Cardiac septum (tissue), 1 donor: ENCODE measurements at regions not wholly inside any gene's neighbourhood (a gene's known extent, or its start where the extent isn't known, plus 50 kb on each side); places are given as distances from the start of the nearest gene placed in this dataset.
"Not testable (repeated sequence)": the region's sequence is repeated elsewhere in the genome, so short reads cannot be mapped to it uniquely, and the experiment has no call there.

Experiments used
- DNase-seq: peaks from one replicate; pipeline ENCODE4 v3.0.0-alpha.2; 2020; ENCODE audit warnings: low spot score
- intact Hi-C: fragments of 100-400 bp; cut with DNase I; formaldehyde crosslinking; loops from one replicate; pipeline ENCODE4 v1.14.0; 2022
- donor health status: DM: no; HTN: no; CAD: no.

DNA sequence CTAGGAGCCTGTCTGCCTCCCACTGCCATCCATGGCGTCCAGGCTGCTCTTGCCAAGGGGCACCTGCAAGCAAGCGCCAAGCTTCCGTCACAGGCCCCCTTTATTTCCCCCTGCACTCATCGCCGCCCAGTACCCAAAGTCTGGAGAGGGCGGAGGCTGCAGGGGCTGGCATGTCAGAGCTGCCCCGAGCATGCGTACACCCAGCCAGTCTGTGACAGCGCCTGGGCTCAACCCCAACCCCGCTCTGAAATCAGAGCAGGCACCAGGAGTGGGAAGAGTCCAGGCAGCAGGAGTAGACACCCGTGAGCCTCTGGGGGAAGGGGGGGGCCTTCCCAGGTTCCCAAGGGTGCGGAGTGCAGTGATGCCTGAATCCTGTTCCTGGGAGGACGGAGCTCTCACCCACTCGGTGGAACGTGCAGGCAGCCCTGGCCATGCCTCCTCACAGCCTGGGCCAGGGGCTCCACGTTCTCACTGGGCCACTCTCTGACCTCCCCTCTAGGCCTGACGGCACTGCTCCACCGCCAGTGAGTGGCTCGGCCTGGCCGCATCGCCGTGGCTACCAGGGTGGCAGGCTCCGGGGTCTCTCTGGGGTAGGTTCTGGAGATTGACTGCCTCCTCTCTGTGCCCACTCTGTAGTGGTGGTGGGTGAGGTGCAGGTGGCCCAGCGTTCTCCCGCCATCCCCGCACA is 469.0 kb downstream of the CDH9 start:
- DNase-seq: no peak

DNA sequence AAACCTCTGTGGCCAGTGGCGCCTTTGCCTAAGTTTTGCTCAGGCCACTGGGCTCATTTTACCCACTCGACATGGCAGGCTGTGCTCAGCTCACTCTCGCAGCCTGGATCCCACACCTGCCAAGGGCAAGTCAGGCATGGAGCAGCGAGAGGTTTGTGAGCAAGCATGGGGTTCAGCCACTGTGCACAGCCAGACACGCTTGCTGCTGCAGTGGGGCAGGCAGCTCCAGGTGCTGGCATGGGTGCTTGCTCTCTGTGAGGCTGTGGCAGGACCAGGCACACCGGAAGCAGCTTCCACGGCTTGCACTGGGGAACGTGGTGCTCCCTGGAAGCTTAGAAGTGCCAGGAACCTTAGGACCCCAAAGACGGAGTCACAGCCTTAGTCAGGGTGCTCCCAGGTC is 470.1 kb downstream of the CDH9 start:
- DNase-seq: no peak
- intact Hi-C loops: no loop called here

More for the DNA sequence above, 469.0 kb downstream of the CDH9 start:
- intact Hi-C loops: no loop called here

DNA sequence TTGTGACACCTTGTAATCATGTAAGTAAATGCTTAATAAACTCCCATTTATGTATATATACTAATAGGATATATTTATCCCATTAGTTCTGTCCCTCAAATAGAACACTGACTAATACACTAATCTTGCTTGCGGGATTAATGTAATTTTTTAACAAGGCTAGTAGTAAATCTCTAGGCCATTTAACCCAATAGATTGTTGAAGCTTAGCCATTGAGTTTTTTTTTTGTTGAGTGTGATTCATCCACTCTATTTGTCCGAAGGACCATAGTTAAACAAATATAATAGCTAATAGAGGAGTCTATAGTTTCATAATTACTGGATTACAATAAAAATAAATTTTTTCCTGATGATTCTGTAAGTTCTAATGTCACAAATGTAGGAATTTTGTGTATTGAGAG is 474.4 kb downstream of the CDH9 start:
- intact Hi-C loops: no loop called here
- DNase-seq: no peak

- intact Hi-C loops: no loop called here
- DNase-seq: no peak
Measured at GRCh38 chr5:26553079-26553478, 485.3 kb downstream of the CDH9 start.

DNA sequence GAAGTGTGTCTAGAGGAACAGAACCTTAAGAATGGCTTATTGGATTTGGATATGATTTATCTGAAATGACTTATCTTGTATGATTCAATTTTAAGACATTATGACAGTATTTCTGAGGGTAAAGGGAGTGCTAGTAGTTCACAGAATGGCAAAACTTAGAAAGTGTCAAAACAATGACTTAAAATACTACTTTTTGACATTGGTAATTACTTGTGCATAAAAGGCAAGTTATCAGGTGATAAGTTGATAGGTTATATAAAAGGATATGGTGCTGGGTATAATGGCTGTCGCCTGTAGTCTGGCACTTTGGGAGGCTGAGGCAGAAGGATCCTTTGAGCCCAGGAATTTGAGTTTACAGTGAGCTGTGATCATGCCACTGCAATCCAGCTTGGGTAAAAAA is 494.4 kb downstream of the CDH9 start:
- no peak for DNase-seq
- intact Hi-C loops: no loop called here

- DNase-seq: no peak
- intact Hi-C loops: no loop called here
Measured at GRCh38 chr5:26538226-26538625, 500.2 kb downstream of the CDH9 start.

GRCh38 chr5:26535215-26535614 is 503.2 kb downstream of the CDH9 start:
- intact Hi-C loops: no loop called here
- no peak for DNase-seq

DNA sequence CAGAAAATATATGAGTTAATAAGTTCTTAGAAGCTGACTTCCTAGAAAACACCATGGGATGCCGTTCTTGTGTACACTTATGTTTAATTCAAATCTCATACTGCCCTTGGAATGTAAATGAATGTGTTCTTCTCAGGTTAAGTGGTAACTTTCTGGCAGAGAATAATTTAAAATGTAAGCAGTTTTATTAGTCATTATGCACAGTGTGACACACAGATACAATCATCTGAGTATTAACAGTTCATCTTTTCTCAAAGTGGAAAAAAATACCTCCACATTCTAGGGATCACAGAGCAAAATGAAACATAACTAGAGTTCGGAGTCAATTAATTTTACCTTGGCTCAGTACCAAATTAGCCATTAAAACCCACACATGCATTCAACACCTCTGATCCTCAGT is 508.1 kb downstream of the CDH9 start:
- DNase-seq: no peak
- intact Hi-C loops: no loop called here

GRCh38 chr5:26519245-26519644 is 519.1 kb downstream of the CDH9 start:
- no peak for DNase-seq
- intact Hi-C loops: no loop called here

DNA sequence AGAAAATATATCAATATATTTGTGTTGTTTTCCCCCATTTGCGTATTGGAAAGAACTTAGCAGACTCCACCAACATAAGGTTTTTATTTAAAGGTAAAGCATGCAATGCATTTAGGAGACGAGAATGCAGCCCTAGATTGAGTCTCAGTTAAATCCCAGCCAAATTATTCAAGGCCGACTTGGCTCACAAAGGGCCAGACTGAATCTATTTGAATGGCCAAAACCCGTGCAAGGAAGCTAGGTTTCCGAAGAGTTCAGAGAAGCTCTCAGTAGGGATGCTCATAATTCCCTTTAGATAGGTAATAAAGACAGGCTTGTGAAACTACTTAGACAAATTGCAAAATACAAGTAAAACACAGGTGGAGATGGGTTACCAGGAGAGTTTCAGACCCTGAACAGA is 520.3 kb downstream of the CDH9 start:
- intact Hi-C loops: no loop called here
- no peak for DNase-seq

GRCh38 chr5:26498972-26499371 is 539.4 kb downstream of the CDH9 start:
- intact Hi-C loops: no loop called here
- no peak for DNase-seq

DNA sequence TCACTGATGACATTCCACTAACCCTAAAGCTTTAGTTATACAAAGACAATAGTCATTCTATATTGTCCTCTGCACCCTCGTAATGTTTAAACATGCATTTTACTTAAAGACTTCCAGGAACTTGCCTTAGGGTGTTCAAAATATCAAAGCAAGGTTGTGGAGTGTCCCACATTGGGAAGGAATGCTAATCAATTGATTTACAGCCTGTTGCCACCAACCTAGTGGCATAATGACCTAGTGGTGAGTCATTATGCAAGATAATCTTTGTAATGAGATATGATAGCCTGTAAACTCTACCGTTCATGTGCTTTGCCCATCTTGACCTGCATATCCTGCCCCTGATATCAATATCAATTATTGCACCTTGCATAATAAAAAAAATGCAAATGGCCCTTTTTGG is 542.9 kb downstream of the CDH9 start:
- intact Hi-C loops: no loop called here
- no peak for DNase-seq

GRCh38 chr5:26492906-26493459 is 545.4 kb downstream of the CDH9 start:
- DNase-seq: no peak
- intact Hi-C loops: no loop called here

DNA sequence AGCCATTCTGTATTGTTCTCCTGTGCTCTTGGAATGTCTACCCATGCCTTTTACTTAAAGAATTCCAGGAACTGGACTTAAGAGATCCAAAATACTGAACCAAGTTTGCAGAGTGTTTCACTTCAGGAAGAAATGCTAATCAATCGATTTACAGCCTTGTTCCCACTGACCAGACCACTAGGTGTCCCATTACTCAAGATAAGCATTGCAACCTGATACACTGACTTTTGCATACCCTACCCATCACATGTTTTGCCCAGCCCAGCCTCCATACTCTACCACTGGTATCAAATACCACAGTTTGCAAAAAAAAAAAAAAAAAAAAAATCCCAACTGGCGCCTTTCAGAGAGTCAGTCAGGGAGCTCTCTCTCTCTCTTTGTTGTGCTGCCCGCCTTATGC is 550.8 kb downstream of the CDH9 start:
- intact Hi-C loops: no loop called here
- no peak for DNase-seq

DNA sequence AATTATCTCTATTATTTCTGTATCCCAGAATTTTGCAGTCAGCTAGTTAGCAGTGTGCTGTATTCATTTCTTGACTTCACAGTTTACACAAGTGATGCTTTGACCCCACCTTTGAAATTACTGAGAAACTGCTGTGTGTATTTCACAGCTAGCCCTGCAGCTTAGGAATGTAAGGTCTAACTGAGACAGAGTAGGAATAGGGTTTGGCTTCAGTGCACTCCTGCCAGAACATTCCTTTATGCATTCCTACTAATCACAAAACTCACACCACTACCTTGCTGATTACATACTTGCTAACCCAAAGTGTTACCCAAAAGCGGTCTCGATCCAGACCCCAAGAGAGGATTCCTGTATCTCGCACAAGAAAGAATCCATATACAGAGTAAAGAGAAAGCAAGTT is 551.8 kb downstream of the CDH9 start:
- intact Hi-C loops: no loop called here
- DNase-seq: no peak

DNA sequence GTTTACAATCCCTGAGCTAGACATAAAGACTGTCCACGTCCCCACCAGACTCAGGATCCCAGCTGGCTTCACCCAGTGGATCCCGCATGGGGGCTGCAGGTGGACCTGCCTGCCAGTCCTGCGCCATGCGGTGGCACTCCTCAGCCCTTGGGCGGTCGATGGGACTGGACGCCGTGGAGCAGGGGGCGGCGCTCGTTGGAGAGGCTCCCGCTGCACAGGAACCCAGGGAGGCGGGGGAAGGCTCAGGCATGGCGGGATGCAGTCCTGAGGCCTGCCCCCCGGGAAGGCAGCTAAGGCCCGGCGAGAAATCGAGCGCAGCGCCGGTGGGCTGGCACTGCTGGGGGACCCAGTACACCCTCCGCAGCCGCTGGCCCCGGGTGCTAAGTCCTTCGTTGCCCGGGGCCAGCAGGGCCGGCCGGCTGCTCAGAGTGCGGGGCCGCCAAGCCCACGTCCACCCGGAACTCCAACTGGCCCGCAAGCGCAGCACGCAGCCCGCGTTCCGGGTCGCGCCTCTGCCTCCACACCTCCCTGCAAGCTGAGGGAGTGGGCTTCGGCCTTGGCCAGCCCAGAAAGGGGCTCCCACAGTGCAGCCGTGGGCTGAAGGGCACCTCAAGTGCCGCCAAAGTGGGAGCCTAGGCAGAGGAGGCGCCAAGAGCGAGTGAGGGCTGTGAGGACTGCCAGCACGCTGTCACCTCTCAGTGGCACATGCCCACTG is 553.1 kb downstream of the CDH9 start:
- DNase-seq, intact Hi-C loops: not testable (repeated sequence)

DNA sequence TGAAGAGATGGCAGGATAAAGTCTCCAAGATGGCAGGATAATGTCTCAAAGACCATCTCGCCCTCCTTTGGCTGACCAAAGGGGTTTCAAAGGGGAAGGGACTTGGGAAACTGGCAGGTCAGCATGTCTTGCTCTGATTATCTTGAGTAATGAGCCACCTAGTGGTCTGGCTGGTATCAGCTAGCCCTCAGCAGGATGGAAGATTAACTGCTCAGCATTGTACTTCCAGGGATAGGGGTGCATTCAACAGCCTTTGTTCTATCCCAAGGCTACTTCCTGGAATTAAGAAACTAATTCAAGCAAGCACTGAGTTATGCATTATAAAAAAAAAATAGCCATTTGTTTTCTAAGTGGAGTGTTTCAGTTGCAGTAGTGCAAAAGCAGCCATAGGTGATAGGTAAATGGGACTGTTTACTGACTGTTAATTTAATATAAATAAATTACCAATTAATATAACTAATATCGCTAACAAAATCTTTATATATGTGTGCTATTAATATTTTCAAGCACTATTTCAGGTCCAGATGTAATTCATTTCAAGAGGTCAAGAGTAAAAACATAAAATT is 555.5 kb downstream of the CDH9 start:
- DNase-seq: no peak
- intact Hi-C loops: no loop called here

DNA sequence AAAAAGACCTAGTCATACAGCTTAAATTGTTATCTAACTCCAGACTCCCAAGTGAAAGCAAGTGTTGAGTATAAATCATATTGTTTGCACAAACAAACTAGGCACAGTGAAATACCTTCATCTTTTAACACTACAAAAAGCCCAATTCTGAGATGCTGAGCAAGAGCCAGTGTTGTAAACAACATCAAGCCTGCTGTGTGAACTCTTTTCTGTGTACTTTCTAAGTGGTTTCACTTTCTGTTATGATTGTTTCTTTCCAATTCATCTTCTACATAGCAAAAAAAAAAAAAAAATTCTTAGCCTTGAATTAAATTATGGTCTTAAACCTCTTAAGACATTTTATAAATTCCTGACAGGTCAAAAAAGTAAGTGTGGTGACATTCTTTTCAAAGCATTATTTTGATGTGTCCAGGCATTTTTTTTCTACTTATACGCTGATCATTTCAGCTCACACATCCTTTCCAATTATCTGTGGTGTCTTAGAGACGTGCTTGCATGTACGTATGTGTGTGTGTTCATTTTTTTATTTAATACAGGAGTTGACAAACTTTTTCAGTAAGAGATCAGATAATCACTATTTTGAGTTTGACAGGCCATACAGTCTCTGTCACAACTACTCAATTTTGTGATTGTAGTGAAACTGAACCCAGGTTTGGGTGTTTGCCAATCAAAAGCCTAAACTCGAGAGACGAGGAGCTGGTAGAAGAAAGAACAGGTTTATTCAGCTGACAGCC is 556.1 kb downstream of the CDH9 start:
- no peak for DNase-seq
- intact Hi-C loops: no loop called here

DNA sequence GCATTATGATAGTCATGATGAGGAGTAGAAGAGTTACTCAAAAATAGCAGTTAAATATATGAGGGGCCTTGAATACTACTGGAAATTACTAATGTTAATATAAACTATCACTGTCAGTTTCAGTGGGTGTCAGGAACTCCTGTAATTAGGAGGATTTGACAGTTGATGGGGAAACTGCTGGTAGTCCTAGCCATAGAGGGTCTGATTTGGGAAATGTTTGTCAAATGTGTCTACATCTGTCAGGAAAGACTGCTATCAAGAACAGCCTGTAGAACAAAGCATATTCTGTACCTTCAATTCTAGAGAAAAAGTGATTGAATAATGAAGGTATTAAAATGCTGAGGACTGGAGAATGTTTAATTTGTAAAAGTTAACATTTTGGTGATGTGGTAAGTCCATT is 567.9 kb downstream of the CDH9 start:
- DNase-seq: no peak
- intact Hi-C loops: no loop called here

DNA sequence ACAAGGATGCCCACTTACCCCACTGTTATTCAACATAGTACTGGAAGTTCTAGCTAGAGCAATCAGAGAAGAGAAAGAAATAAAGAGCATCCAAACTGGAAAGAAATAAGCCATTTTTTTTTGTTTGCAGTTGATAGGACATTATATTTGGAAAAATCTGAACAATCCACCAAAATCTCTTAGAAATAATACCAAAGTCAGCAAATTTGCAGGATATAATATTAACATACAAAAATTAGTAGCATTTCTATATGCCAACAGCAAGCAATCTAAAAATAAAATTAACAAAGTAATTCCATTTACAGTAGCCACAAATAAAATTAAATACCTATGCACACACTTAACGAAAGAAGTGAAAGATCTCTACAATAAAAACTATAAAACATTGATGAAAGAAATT is 599.3 kb downstream of the CDH9 start:
- DNase-seq: no peak
- intact Hi-C loops: no loop called here
